ENCODE measurements at regions not wholly inside any gene's neighbourhood (a gene's known extent, or its start where the extent isn't known, plus 50 kb on each side); places are given as distances from the start of the nearest gene placed in this dataset.

- no peak overlapping the region for H4K8ac ChIP-seq (ENCODE audit: extremely low read depth, insufficient read depth, low read length)
- no peak overlapping the region for H2AK5ac ChIP-seq (ENCODE audit: low read depth, low read length)
- no peak overlapping the region for H3K4ac ChIP-seq (replicated peaks; ENCODE audit: insufficient read length, low read depth, low read length)
- no peak overlapping the region for H3K56ac ChIP-seq (replicated peaks; ENCODE audit: insufficient read length, low read depth, low read length)
- H4K20me1 ChIP-seq (replicated peaks in 1 of 2; ENCODE audit: control insufficient read depth in 1 of 2, insufficient read depth in 2 of 2, low read length in 2 of 2): no peaks in the 10 kb centered on the region
- no peak overlapping the region for H2AFZ ChIP-seq (ENCODE audit: low read length)
- no peaks in the 10 kb centered on the region for H3K79me2 ChIP-seq (ENCODE audit: control insufficient read depth in 1 of 2, insufficient read depth in 2 of 2, low read length in 2 of 2)
- H3K4me2 ChIP-seq (ENCODE audit: insufficient read depth in 1 of 2, low read depth in 2 of 2, low read length in 2 of 2): no peak overlapping the region
- ChIA-PET CTCF (ENCODE audit: partially characterized antibody) (interaction anchor here (0.8 kb wide), 1 partner anchor 100 kb away, joined by 3 read pairs; no protein-coding TSS in a partner anchor), POLR2A (ENCODE audit: partially characterized antibody) (no interaction called here)
- H3K9ac ChIP-seq (replicated peaks in 1 of 4; ENCODE audit: extremely low read depth in 1 of 4, low read depth in 3 of 4, low read length in 3 of 4): no peak overlapping the region
- no peak overlapping the region for H4K91ac ChIP-seq (replicated peaks; ENCODE audit: insufficient read length, low read length)
- H2BK120ac ChIP-seq (replicated peaks; ENCODE audit: low read depth, low read length): no peak overlapping the region
- H3K4me3 ChIP-seq (ENCODE audit: extremely low read depth in 1 of 4, insufficient read depth in 2 of 4, low read depth in 3 of 4, low read length in 4 of 4): no peak overlapping the region
- H3K27me3 ChIP-seq (replicated peaks in 1 of 4; ENCODE audit: control insufficient read depth in 3 of 4, extremely low read depth in 1 of 4, insufficient read depth in 3 of 4, low read length in 3 of 4): no peaks in the 10 kb centered on the region
- H3K27ac ChIP-seq (ENCODE audit: low read depth, low read length): no peak overlapping the region
- FAIRE-seq: no peak
- no peaks in the 10 kb centered on the region for H3K4me1 ChIP-seq (replicated peaks in 1 of 4; ENCODE audit: control insufficient read depth in 3 of 4, insufficient read depth in 4 of 4, low read length in 3 of 4)
- no peaks in the 10 kb centered on the region for H3K23me2 ChIP-seq (ENCODE audit: low read depth, low read length)
- H3K23ac ChIP-seq (ENCODE audit: insufficient read length): no peak overlapping the region
- H3K14ac ChIP-seq (ENCODE audit: insufficient read length): no peak overlapping the region
- no peak overlapping the region for H2BK12ac ChIP-seq (ENCODE audit: low read depth, low read length)
- no peak overlapping the region for H4K5ac ChIP-seq (ENCODE audit: insufficient read length, low read depth, low read length)
- H3K18ac ChIP-seq (ENCODE audit: extremely low read depth, low read length): no peak overlapping the region
- WGBS, 2 experiments (ENCODE audit: extremely low coverage in 1 of 2, insufficient coverage in 1 of 2, insufficient read length in 1 of 2, insufficient replicate concordance in 2 of 2, low coverage in 1 of 2, low lambda C conversion rate in 2 of 2, missing lambda C conversion rate in 1 of 2): 92% methylated on average over 2 of the region's 2 CpGs; no CpG with 5 or more reads in 1 of the 2 experiments
- H3K9me3 ChIP-seq (ENCODE audit: insufficient read depth in 2 of 2, low read depth in 1 of 2, low read length in 1 of 2): no peaks in the 10 kb centered on the region
- H2BK15ac ChIP-seq (ENCODE audit: low read length): no peak overlapping the region
- no peaks in the 10 kb centered on the region for H3K36me3 ChIP-seq (ENCODE audit: control insufficient read depth in 2 of 4, insufficient read depth in 4 of 4, low read length in 3 of 4)
- no peaks in the 10 kb centered on the region for H3K79me1 ChIP-seq (ENCODE audit: low read depth, low read length)
- no peak for DNase-seq (ENCODE audit: low read depth in 1 of 2, low spot score in 2 of 2)
- no peak overlapping the region for H2BK5ac ChIP-seq (ENCODE audit: low read depth, low read length)
- H2BK20ac ChIP-seq (ENCODE audit: low read length): no peak overlapping the region
- TF ChIP-seq MAX (IDR thresholded peaks at IDR 0.05) (no peak), RXRA (IDR thresholded peaks at IDR 0.05; ENCODE audit: insufficient read depth, low read depth, low read length) (no peak)
These were observed 197.7 kb downstream of the CTH start for GRCh38 chr1:70608815-70609214.
